Osteocyte (in vitro differentiated cells): ENCODE measurements at regions not wholly inside any gene's neighbourhood (a gene's known extent, or its start where the extent isn't known, plus 50 kb on each side); places are given as distances from the start of the nearest gene placed in this dataset.

Experiments used
- DNase-seq: peaks from one replicate; pipeline ENCODE4 v3.0.0; 2021; ENCODE audit warnings: mixed read lengths; ENCODE audit not compliant: unreplicated experiment; ENCODE audit errors: extremely low spot score
- H3K27ac Mint-ChIP-seq: one replicate; pipeline ENCODE4 v1.8.0; 2021; ENCODE audit warnings: mild to moderate bottlenecking, mixed read lengths; ENCODE audit not compliant: unreplicated experiment
- H3K27me3 Mint-ChIP-seq: one replicate; pipeline ENCODE4 v1.8.0; 2021; ENCODE audit warnings: mixed read lengths; ENCODE audit not compliant: unreplicated experiment
- H3K36me3 Mint-ChIP-seq: one replicate; pipeline ENCODE4 v1.8.0; 2021; ENCODE audit warnings: mixed read lengths; ENCODE audit not compliant: unreplicated experiment
- H3K4me1 Mint-ChIP-seq: one replicate; pipeline ENCODE4 v1.8.0; 2021; ENCODE audit warnings: mixed read lengths; ENCODE audit not compliant: unreplicated experiment
- H3K4me3 Mint-ChIP-seq: one replicate; pipeline ENCODE4 v1.8.0; 2021; ENCODE audit warnings: mild to moderate bottlenecking, moderate library complexity, mixed read lengths; ENCODE audit not compliant: unreplicated experiment
- H3K9me3 Mint-ChIP-seq: one replicate; pipeline ENCODE4 v1.8.0; 2021; ENCODE audit warnings: mixed read lengths; ENCODE audit not compliant: unreplicated experiment
- CTCF ChIP-seq: fragments of 200-600 bp; sonication (generic); IDR thresholded peaks from 2 replicates; pipeline ENCODE4 v1.5.0; 2021; ENCODE audit warnings: antibody characterized with exemption, mild to moderate bottlenecking, moderate library complexity

DNA sequence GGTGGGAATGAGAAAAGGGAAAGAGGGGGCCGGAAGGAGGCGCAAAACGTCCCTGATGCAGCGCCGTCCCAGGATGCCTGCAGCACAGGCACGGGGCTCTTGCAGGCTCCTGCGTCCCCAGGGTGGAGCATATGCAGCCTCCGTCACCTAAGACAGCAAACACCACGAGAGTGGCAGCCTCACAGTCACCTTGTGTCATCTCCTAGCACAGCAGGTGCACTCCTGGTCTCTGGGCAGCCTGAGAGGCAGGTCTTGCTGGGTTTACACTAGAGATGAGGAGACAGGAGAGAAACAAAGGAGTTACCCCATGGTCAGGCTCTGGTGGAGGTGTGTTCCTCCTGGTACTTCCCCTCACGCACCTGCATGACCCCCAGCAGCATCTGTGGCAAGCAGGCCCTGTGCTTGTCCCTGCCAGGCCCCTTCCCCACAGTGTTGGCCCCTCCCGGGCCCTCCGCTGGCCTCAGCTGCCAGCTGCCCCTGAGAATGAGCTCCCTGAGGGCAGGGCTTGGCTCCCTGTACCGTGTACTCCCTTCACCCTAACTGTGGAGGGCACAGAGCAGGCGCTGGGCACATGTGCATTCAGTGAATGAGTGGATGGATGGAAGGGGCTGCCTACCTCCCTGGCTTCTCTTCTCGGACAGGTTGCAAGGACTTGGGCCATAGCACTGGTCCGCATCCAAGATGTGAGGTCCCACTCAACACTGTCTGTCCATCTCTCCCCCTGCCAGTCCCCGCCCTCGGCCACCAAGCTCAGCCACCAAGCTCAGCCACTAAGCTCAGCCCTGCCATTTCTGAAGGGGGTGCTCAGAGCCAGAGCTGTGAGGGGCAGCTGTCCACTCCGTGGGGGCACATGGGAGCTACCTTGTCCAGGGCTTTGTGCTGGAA lies 988.6 kb downstream of the BRD1 start:
- TF ChIP-seq CTCF = no peak
- no peaks in the 10 kb centered on the region for H3K4me1 Mint-ChIP-seq
- peaks cover 9% of the 10 kb centered on the region for H3K9me3 Mint-ChIP-seq

GRCh38 chr22:48838376-48838775 lies 989.3 kb downstream of the BRD1 start:
- Mint-ChIP-seq H3K4me1 (no peaks in the 10 kb centered on the region), H3K36me3 (no peaks in the 10 kb centered on the region), H3K27me3 (no peaks in the 10 kb centered on the region), H3K27ac (no peak overlapping the region), H3K9me3 (peaks cover 14% of the 10 kb centered on the region), H3K4me3 (no peak overlapping the region)
- TF ChIP-seq CTCF = no peak
- DNase-seq = no peak

More for the DNA sequence above, 988.6 kb downstream of the BRD1 start:
- H3K27me3 Mint-ChIP-seq = no peaks in the 10 kb centered on the region
- H3K27ac Mint-ChIP-seq = no peak overlapping the region
- DNase-seq = no peak
- H3K36me3 Mint-ChIP-seq = no peaks in the 10 kb centered on the region
- H3K4me3 Mint-ChIP-seq = no peak overlapping the region

- Mint-ChIP-seq H3K27me3 (no peaks in the 10 kb centered on the region), H3K27ac (no peak overlapping the region), H3K36me3 (no peaks in the 10 kb centered on the region), H3K4me3 (no peak overlapping the region), H3K4me1 (no peaks in the 10 kb centered on the region), H3K9me3 (peaks cover 19% of the 10 kb centered on the region)
- no peak for DNase-seq
- TF ChIP-seq CTCF = no peak
Observed at GRCh38 chr22:48837341-48837935, 990.2 kb downstream of the BRD1 start.

GRCh38 chr22:48836673-48837340 lies 990.9 kb downstream of the BRD1 start:
- TF ChIP-seq CTCF = no peak
- Mint-ChIP-seq H3K27me3 (no peaks in the 10 kb centered on the region), H3K4me1 (no peaks in the 10 kb centered on the region), H3K36me3 (no peaks in the 10 kb centered on the region), H3K27ac (no peak overlapping the region), H3K4me3 (no peak overlapping the region), H3K9me3 (peaks cover 19% of the 10 kb centered on the region)
- no peak for DNase-seq
